CD4-positive, alpha-beta T cell treated with Interleukin-6 for 4 hours (primary cell): ENCODE measurements at regions not wholly inside any gene's neighbourhood (a gene's known extent, or its start where the extent isn't known, plus 50 kb on each side); places are given as distances from the start of the nearest gene placed in this dataset.
"Not testable (repeated sequence)": the region's sequence is repeated elsewhere in the genome, so short reads cannot be mapped to it uniquely, and the experiment has no call there.

Experiments used
- DNase-seq: peaks from one replicate; pipeline ENCODE4 v3.0.0-alpha.2; 2020; ENCODE audit warnings: mixed read lengths

GRCh38 chr9:28378231-28378630 is 805.0 kb upstream of the C9orf72 start:
- DNase-seq, result no peak

DNA sequence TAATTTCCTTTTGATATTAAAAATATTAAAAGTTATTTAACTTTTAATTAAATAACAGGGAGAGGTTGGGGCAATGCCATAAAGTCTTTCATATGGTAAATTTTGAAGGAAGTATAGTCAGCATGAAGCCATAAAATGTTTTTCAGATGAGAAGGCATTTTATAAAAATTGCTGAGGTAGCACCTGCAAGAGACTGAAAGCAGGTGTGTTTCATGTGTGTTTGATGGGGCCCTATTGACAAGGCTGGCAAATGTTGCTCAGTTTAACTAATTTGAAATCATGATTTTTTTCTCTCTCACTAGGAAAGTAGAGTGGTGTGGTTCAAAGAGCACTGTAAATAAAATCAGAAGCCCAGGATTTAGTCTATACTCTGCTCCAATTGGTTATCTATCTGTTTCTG is 805.8 kb upstream of the C9orf72 start:
- no peak for DNase-seq

- no peak for DNase-seq
Observed at GRCh38 chr9:28389411-28389810, 816.1 kb upstream of the C9orf72 start.

DNA sequence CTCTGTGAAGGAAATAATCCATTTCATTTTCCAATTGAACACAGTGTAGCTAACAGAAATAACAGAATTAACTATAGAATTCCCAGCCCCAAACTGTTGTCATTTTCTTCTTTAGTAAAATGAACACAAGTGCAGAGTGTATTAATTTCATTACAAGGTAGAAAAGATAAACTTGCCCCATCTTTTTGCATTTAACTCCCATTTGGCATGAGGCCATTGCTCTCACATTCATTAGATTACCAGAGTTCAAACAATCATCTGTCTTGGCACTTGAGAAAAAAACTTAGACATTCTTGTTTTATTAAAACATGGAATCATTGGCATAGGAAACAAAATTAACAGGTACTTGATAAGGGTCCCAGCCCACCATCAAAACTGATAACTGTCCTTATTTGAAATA is 821.5 kb upstream of the C9orf72 start:
- DNase-seq, result no peak

DNA sequence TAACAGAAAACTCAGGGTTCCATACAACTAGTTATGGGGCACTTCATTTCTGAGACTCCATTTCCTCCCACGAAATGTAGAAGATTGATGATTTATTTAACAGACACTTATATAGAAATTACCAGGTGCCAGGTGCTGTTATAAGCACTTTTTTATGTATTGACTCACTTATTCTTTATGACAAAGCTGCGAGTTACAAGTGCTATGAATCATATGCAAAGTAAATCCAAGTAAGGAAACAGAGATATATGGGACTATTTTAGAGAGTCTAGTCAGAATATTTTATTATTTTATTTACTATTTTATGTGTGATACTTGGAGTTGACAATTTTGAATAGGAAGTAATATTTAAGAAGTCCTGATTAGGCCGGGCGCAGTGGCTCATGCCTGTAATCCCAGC is 822.8 kb upstream of the C9orf72 start:
- no peak for DNase-seq

GRCh38 chr9:28407351-28407750 is 834.1 kb upstream of the C9orf72 start:
- no peak for DNase-seq

DNA sequence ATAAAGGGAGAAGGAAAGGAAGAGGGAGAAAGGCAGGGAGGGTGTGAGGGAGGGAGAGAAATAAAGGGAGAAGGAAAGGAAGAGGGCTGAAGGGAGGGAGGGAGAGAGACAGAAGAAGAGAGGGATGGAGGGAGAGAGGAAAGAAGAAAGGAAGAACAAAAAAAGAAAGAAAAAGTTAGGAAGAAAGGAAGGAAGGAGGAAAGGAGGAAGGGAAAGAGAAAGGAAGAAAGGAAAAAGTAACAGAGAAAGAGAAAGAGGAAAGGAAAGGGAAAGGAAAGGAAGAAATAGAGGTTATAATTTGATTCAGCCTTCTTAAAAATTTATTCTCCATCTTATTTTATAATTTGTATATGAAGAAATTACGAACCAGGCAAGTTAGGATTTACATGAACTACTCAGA is 836.6 kb upstream of the C9orf72 start:
- no peak for DNase-seq

GRCh38 chr9:28410411-28410810 is 837.1 kb upstream of the C9orf72 start:
- no peak for DNase-seq

GRCh38 chr9:28413471-28413870 is 840.2 kb upstream of the C9orf72 start:
- no peak for DNase-seq

DNA sequence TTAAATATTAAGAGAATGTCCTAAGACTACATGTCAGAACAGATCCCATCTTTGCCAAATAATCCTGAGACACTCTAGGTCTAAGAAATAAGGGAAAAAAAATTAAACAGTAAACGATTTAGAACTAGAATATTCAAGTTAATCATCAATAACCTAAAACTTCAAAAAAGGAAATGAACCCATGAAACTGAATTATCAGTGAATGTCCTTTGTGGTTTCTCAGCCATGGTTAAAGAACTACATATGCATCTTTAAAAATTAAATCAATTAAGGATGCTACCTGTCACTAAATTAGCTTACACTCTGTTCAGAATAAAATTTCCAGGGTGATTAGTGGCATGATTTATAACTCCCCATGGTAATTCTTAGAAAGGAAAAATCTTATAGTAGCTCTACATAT is 850.0 kb upstream of the C9orf72 start:
- no peak for DNase-seq

GRCh38 chr9:28435456-28435855 is 862.2 kb upstream of the C9orf72 start:
- no peak for DNase-seq

- DNase-seq, result no peak
Observed at GRCh38 chr9:28439688-28440087, 866.4 kb upstream of the C9orf72 start.

DNA sequence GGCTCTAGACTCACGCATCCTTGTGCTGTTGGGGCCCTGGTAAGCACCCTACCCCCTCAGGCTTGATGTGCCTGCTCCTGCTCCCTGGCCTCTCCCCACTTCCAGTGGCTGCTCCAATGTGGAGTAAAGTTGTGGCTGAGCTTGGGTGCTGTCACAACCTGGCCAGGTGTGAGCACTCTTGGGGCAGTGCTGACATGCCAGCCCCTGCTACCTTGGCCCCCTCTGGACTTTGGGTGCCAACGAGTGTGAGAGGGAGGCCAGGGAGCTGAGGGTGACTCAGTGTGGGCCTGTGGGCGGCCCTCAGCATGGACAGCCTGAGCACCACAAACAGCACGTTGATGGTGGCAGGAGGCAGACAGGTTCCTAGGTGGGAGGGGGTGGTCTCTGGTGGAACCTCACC is 870.2 kb upstream of the C9orf72 start:
- DNase-seq, result no peak

GRCh38 chr9:28444637-28445036 is 871.4 kb upstream of the C9orf72 start:
- no peak for DNase-seq

DNA sequence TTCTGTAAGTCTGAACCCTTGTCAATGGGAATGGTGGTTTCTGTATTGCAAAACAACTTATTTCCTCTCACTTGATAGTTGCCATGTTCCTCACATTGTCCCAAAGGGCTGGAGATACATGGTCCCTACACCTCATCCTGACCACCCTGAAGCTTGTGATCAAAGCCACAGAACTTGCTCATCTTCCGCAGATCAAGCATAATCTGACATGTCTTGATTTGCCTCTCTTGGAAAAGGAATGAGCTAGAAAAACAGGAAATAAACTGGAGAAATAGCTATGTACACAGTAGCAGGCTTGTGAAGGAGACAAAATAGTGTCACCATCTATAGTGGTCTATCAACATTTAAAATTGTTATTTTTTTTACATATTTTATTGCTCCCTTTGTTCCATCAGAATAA is 871.9 kb upstream of the C9orf72 start:
- DNase-seq, result no peak

GRCh38 chr9:28453918-28454317 is 880.6 kb upstream of the C9orf72 start:
- DNase-seq, result no peak

DNA sequence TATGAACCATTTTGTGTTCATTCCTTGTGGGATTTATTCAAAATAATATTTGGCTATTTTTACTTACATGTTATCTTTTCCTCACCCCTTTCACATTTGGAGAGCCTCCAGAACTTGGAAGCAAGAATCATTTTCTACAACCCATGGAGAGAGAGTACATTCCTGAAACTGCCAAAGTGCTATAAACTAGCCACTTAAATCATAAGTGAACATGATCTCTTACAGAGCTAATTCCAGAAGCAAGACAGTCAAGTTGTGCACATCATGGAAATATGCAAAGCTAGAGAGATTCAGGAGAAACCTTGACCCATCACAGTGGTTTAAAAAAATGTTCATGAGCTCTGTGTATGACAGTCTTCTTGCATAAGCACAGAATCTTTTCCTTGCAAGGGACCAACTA is 883.6 kb upstream of the C9orf72 start:
- no peak for DNase-seq

- DNase-seq, result no peak
Observed at GRCh38 chr9:28464481-28465216, 891.4 kb upstream of the C9orf72 start.

DNA sequence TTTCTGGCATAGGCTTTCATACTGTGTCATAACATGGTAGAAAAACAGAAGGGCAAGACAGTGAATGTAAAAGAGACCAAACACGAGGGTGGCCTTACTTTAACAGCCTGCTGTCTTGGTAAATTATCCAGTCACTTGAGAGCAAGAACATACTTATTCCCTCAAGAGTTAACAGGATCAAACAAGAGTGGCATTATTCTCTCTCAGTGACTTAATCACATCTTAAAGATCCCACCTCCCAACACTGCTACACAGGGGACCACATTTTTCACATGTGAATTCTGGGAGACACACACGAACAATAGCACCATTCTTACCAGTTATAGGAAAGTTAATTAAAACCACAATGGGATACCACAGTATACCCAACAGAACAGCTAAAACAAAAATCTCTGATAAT is 898.0 kb upstream of the C9orf72 start:
- DNase-seq, result no peak

DNA sequence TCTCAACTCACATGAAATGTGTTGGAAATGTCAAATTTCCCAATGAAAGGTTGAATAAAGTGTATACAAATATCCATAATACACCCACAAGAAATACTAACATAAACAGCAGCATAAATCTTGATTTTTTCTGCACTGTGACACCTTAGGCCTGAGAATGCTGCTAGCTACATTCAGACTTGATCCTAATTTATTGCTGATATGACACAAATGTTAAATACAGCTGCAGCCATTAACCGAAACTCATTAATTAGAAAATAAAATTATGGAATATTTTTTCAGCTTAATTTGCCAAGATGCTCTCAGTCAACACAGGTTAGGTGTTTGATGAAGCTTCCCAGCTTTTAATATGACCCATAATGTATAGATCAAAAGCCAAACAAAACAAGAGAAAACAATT is 914.3 kb upstream of the C9orf72 start:
- DNase-seq, result no peak

DNA sequence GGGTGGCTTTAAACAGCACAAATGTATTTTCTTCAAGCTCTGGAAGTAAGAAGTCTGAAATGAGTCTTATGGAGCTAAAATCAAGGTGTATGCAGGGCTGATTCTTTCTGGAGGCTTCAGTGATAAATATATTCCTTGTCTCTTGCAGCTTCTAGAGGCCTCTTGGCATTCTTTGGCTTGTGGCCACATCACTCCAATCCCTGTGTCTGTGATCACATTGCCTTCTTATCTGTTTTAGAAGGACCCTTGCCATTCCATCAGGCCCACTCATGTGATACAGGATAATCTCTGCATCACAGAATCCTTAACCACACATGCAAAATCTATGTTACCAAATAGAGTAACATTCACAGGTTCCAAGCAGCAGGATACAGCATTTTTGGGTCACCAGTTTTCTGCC is 917.8 kb upstream of the C9orf72 start:
- DNase-seq, result no peak

- DNase-seq, result not testable (repeated sequence)
Observed at GRCh38 chr9:28498168-28498567, 924.9 kb upstream of the C9orf72 start.

DNA sequence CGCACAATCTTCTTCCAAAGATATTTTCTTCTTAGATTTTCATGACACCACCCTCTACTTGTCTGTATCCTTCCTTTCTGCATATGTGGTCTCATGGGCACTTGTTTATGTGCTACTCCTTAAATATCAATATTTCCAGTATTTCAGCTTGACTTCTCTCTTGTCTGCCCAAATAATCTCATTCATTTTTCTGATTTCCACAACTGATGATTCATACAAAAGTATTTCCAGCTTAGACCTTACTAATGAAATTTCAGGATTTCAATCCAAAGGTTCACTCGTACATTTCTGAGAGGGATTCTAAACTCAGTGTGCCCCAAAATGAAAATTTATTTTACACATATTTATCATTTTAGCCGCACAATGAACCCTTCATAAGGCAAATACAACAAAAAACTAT is 928.9 kb upstream of the C9orf72 start:
- DNase-seq, result no peak

DNA sequence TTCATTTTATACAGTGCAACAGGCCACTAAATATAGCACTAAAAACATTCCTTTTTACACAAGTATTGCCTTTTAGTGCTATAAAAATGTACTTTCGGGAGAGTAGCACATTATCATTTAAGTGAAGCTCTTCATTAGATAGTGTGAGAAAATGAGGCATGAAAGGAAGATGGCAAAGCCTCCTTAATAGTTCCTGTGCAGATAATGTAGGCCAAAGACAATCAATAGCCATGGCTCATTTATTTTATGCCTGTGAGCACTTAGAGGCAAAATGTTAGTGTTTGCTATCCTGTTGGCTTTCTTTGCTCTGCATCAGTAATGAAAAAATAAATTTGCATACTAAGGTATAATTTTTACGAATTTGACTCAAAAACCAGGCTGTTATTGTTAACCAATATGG is 929.5 kb upstream of the C9orf72 start:
- DNase-seq, result no peak

- DNase-seq, result no peak
Observed at GRCh38 chr9:28503573-28503972, 930.3 kb upstream of the C9orf72 start.

- no peak for DNase-seq
Observed at GRCh38 chr9:28518439-28518838, 945.2 kb upstream of the C9orf72 start.
